Lower leg skin (tissue), 3 donors: ENCODE measurements at regions not wholly inside any gene's neighbourhood (a gene's known extent, or its start where the extent isn't known, plus 50 kb on each side); places are given as distances from the start of the nearest gene placed in this dataset.

Source experiments
- CTCF ChIP-seq, 3 donors: fragments of 450-650 bp; IDR thresholded peaks; one replicate each; pipeline ENCODE4 v1.5.1; 2016; ENCODE audit warnings: antibody characterized with exemption in 3 of 3, mild to moderate bottlenecking in 3 of 3, moderate library complexity in 2 of 3
- POLR2A ChIP-seq, 2 donors: fragments of 450-650 bp; IDR thresholded peaks; one replicate each; pipeline ENCODE4 v1.6.1; 2016 to 2017; ENCODE audit warnings: antibody characterized with exemption in 2 of 2, mild to moderate bottlenecking in 1 of 2, moderate library complexity in 1 of 2

GRCh38 chr3:10575601-10576160 is 70.3 kb upstream of the ATP2B2 start:
- no peak for TF ChIP-seq CTCF (IDR thresholded peaks at IDR 0.05)
- no peak for TF ChIP-seq POLR2A (IDR thresholded peaks at IDR 0.05)
